ENCODE measurements at regions not wholly inside any gene's neighbourhood (a gene's known extent, or its start where the extent isn't known, plus 50 kb on each side); places are given as distances from the start of the nearest gene placed in this dataset.

DNA sequence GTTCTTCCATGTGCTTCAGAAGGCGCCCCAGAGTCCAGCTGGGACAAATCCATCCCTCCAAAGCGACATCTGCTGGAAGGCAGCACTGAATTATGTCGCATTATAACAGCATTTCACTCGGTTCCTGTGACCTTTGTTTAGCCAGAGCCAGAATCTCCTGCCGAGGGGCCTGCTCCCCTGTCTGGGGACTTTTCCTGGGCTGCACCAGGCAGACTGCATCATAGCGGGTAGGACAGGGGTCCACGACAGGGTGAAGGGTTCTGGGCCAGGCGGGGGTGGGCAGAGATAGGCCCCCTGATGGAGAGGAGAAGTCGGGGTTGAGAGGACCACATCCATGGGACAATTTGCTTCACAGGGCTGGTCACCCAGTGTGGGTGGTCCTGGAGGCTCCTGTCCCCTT lies 276.9 kb downstream of the MATN1 start:
- no peaks in the 10 kb centered on the region for H3K36me3 ChIP-seq (ENCODE audit: insufficient read depth, low read length)
- no peak overlapping the region for H3K27ac ChIP-seq (ENCODE audit: low read length)
- TF ChIP-seq SMC3 (conservative IDR thresholded peaks at IDR 0.05; ENCODE audit: poor library complexity) (no peak), RAD21 (conservative IDR thresholded peaks at IDR 0.05) (no peak), EZH2 (IDR thresholded peaks at IDR 0.05; ENCODE audit: borderline replicate concordance, insufficient read depth, low read length, poor library complexity, severe bottlenecking) (no peak), POLR2AphosphoS5 (IDR thresholded peaks at IDR 0.05) (no peak), TAF1 (IDR thresholded peaks at IDR 0.05; ENCODE audit: low read depth) (no peak)
- TF ChIP-seq, protein P1, sequence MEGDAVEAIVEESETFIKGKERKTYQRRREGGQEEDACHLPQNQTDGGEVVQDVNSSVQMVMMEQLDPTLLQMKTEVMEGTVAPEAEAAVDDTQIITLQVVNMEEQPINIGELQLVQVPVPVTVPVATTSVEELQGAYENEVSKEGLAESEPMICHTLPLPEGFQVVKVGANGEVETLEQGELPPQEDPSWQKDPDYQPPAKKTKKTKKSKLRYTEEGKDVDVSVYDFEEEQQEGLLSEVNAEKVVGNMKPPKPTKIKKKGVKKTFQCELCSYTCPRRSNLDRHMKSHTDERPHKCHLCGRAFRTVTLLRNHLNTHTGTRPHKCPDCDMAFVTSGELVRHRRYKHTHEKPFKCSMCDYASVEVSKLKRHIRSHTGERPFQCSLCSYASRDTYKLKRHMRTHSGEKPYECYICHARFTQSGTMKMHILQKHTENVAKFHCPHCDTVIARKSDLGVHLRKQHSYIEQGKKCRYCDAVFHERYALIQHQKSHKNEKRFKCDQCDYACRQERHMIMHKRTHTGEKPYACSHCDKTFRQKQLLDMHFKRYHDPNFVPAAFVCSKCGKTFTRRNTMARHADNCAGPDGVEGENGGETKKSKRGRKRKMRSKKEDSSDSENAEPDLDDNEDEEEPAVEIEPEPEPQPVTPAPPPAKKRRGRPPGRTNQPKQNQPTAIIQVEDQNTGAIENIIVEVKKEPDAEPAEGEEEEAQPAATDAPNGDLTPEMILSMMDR (IDR thresholded peaks at IDR 0.05; ENCODE audit: poor library complexity, severe bottlenecking), result no peak
- TF ChIP-seq, protein P2, sequence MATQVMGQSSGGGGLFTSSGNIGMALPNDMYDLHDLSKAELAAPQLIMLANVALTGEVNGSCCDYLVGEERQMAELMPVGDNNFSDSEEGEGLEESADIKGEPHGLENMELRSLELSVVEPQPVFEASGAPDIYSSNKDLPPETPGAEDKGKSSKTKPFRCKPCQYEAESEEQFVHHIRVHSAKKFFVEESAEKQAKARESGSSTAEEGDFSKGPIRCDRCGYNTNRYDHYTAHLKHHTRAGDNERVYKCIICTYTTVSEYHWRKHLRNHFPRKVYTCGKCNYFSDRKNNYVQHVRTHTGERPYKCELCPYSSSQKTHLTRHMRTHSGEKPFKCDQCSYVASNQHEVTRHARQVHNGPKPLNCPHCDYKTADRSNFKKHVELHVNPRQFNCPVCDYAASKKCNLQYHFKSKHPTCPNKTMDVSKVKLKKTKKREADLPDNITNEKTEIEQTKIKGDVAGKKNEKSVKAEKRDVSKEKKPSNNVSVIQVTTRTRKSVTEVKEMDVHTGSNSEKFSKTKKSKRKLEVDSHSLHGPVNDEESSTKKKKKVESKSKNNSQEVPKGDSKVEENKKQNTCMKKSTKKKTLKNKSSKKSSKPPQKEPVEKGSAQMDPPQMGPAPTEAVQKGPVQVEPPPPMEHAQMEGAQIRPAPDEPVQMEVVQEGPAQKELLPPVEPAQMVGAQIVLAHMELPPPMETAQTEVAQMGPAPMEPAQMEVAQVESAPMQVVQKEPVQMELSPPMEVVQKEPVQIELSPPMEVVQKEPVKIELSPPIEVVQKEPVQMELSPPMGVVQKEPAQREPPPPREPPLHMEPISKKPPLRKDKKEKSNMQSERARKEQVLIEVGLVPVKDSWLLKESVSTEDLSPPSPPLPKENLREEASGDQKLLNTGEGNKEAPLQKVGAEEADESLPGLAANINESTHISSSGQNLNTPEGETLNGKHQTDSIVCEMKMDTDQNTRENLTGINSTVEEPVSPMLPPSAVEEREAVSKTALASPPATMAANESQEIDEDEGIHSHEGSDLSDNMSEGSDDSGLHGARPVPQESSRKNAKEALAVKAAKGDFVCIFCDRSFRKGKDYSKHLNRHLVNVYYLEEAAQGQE (IDR thresholded peaks at IDR 0.05; ENCODE audit: borderline replicate concordance), result no peak
- no peaks in the 10 kb centered on the region for H3K9me2 ChIP-seq (ENCODE audit: insufficient read depth, low read length)
- H2AFZ ChIP-seq (ENCODE audit: low read depth, low read length), result no peak overlapping the region
- no peaks in the 10 kb centered on the region for H3K27me3 ChIP-seq (ENCODE audit: insufficient read depth, low read depth, low read length)
- H3K4me2 ChIP-seq (ENCODE audit: low read length), result no peak overlapping the region
- no peaks in the 10 kb centered on the region for H3K9me3 ChIP-seq (ENCODE audit: low read length)
- no peak overlapping the region for H3K9ac ChIP-seq (ENCODE audit: low read length)
- H3K79me2 ChIP-seq (replicated peaks; ENCODE audit: insufficient read depth, low read length), result no peaks in the 10 kb centered on the region
- no peaks in the 10 kb centered on the region for H3F3A ChIP-seq (ENCODE audit: insufficient read depth, low read length, poor library complexity, severe bottlenecking)
- no peaks in the 10 kb centered on the region for H4K20me1 ChIP-seq (ENCODE audit: insufficient read depth)
- H3K4me3 ChIP-seq (ENCODE audit: low read length), result no peak overlapping the region

- Histone ChIP-seq H4K20me1 (ENCODE audit: insufficient read depth) (no peaks in the 10 kb centered on the region), H3K27ac (ENCODE audit: low read length) (no peak overlapping the region), H3K4me2 (ENCODE audit: low read length) (no peak overlapping the region), H3K27me3 (ENCODE audit: insufficient read depth, low read depth, low read length) (no peaks in the 10 kb centered on the region), H3K9me2 (ENCODE audit: insufficient read depth, low read length) (no peaks in the 10 kb centered on the region), H3K4me3 (ENCODE audit: low read length) (no peak overlapping the region), H3K36me3 (ENCODE audit: insufficient read depth, low read length) (no peaks in the 10 kb centered on the region), H3K79me2 (replicated peaks; ENCODE audit: insufficient read depth, low read length) (no peaks in the 10 kb centered on the region), H3K9me3 (ENCODE audit: low read length) (no peaks in the 10 kb centered on the region), H2AFZ (ENCODE audit: low read depth, low read length) (no peak overlapping the region), H3F3A (ENCODE audit: insufficient read depth, low read length, poor library complexity, severe bottlenecking) (no peaks in the 10 kb centered on the region), H3K9ac (ENCODE audit: low read length) (no peak overlapping the region)
- TF ChIP-seq MXI1 (conservative IDR thresholded peaks at IDR 0.05; ENCODE audit: poor library complexity, severe bottlenecking), result no peak
- no peak for TF ChIP-seq SMC3 (conservative IDR thresholded peaks at IDR 0.05; ENCODE audit: poor library complexity)
- TF ChIP-seq, protein P2 (IDR thresholded peaks at IDR 0.05; ENCODE audit: borderline replicate concordance), result no peak
- TF ChIP-seq, protein P1 (IDR thresholded peaks at IDR 0.05; ENCODE audit: poor library complexity, severe bottlenecking), result no peak
- TF ChIP-seq EZH2 (IDR thresholded peaks at IDR 0.05; ENCODE audit: borderline replicate concordance, insufficient read depth, low read length, poor library complexity, severe bottlenecking), result no peak
- TF ChIP-seq RAD21 (conservative IDR thresholded peaks at IDR 0.05), result no peak
- TF ChIP-seq POLR2AphosphoS5 (IDR thresholded peaks at IDR 0.05), result no peak
- no peak for TF ChIP-seq TAF1 (IDR thresholded peaks at IDR 0.05; ENCODE audit: low read depth)
Measured at GRCh38 chr1:30446095-30446494, 277.3 kb downstream of the MATN1 start.

Measured in neural cell (in vitro differentiated cells).